B cell (primary cell): ENCODE measurements at regions not wholly inside any gene's neighbourhood (a gene's known extent, or its start where the extent isn't known, plus 50 kb on each side); places are given as distances from the start of the nearest gene placed in this dataset.

Experiments used
- ATAC-seq: fragments of 200-7000 bp; cut with Tn5 transposase; one replicate; pipeline ENCODE4 v1.10.0; 2021; ENCODE audit warnings: low read depth, mild to moderate bottlenecking, moderate number of reproducible peaks, moderate library complexity
- CTCF ChIA-PET: fragments of 350-600 bp; sonication (Branson Sonifier 250); formaldehyde crosslinking; loops from one replicate; lab custom pipeline; 2021; ENCODE audit warnings: antibody characterized with exemption, inconsistent platforms; lab: Charles Lee
- POLR2A ChIA-PET: fragments of 350-600 bp; sonication (Branson Sonifier 250); formaldehyde crosslinking; loops from one replicate; lab custom pipeline; 2021; ENCODE audit warnings: antibody characterized with exemption; lab: Charles Lee
- DNase-seq: peaks from one replicate; pipeline ENCODE4 v3.0.0; 2013
- H2AFZ ChIP-seq: 2 replicates; pipeline ENCODE4 v1.6.1; 2012; ENCODE audit warnings: mild to moderate bottlenecking, low read depth, low read length; ENCODE audit not compliant: insufficient read depth, poor library complexity, severe bottlenecking
- H3K27ac ChIP-seq, 2 donors: 1 replicate in 1 of 2; 2 replicates in 1 of 2; pipeline ENCODE4 v1.5.1; 2012 to 2013; ENCODE audit warnings: low read length in 2 of 2, mild to moderate bottlenecking in 2 of 2, moderate library complexity in 1 of 2
- H3K27me3 ChIP-seq, 4 experiments: fragments of 200-600 bp in 1 of 4; sonication (generic) in 1 of 4; replicated peaks in 1 of 4; 1 replicate in 2 of 4; 2 replicates in 2 of 4; pipeline versions ENCODE4 v1.6.1 to v1.7.0; 2013 to 2016; ENCODE audit warnings: low read length in 3 of 4, mild to moderate bottlenecking in 2 of 4, mixed read lengths in 1 of 4, moderate library complexity in 1 of 4; ENCODE audit not compliant: insufficient read depth in 4 of 4, control insufficient read depth in 3 of 4; ENCODE audit errors: control extremely low read depth in 1 of 4
- H3K36me3 ChIP-seq, 2 experiments: replicated peaks in 1 of 2; 1 replicate in 1 of 2; 2 replicates in 1 of 2; pipeline versions ENCODE4 v1.6.1 to v1.7.1; 2013; ENCODE audit warnings: low read length in 1 of 2; ENCODE audit not compliant: insufficient read depth in 2 of 2, control insufficient read depth in 1 of 2; ENCODE audit errors: control extremely low read depth in 1 of 2, extremely low read depth in 1 of 2
- H3K4me1 ChIP-seq, 2 donors: fragments of 200-600 bp in 1 of 2; sonication (generic) in 1 of 2; 1 replicate in 1 of 2; 2 replicates in 1 of 2; pipeline versions ENCODE4 v1.5.1 to v1.6.1; 2013 to 2017; ENCODE audit warnings: low read length in 2 of 2; ENCODE audit not compliant: control insufficient read depth in 2 of 2, insufficient read depth in 2 of 2
- H3K4me2 ChIP-seq: replicated peaks from 2 replicates; pipeline ENCODE3; 2012; ENCODE audit warnings: mild to moderate bottlenecking, low read depth, low read length; ENCODE audit not compliant: poor library complexity, severe bottlenecking
- H3K4me3 ChIP-seq, 5 experiments: fragments of 200-600 bp in 1 of 5; sonication (generic) in 1 of 5; 1 replicate in 3 of 5; 2 replicates in 2 of 5; pipeline versions ENCODE4 v1.5.1 to v1.7.0; 2011 to 2016; ENCODE audit warnings: low read length in 4 of 5, mild to moderate bottlenecking in 4 of 5, low read depth in 2 of 5, control low read depth in 1 of 5, moderate library complexity in 1 of 5; ENCODE audit not compliant: insufficient read depth in 1 of 5; ENCODE audit errors: control extremely low read depth in 1 of 5, extremely low read depth in 1 of 5
- H3K79me2 ChIP-seq: fragments of 200-600 bp; sonication (generic); one replicate; pipeline ENCODE4 v1.6.0; 2016; ENCODE audit warnings: low read length; ENCODE audit not compliant: control insufficient read depth, insufficient read depth
- H3K9ac ChIP-seq: fragments of 200-600 bp; sonication (generic); 2 replicates; pipeline ENCODE4 v1.6.1; 2017; ENCODE audit warnings: mild to moderate bottlenecking, low read length, moderate library complexity
- H3K9me3 ChIP-seq, 3 donors: one replicate each; pipeline versions ENCODE4 v1.6.1 to v1.7.1; 2013; ENCODE audit warnings: low read length in 2 of 3; ENCODE audit not compliant: control insufficient read depth in 2 of 3, insufficient read depth in 1 of 3; ENCODE audit errors: control extremely low read depth in 1 of 3
- H4K20me1 ChIP-seq: 2 replicates; pipeline ENCODE4 v1.6.0; 2012; ENCODE audit warnings: mild to moderate bottlenecking, low read length; ENCODE audit not compliant: insufficient read depth, control insufficient read depth, poor library complexity, severe bottlenecking
- H3K27ac Mint-ChIP-seq: one replicate; pipeline ENCODE4 v1.8.0; 2021; ENCODE audit warnings: mixed read lengths
- H3K27me3 Mint-ChIP-seq: one replicate; pipeline ENCODE4 v1.8.0; 2021; ENCODE audit warnings: mixed read lengths
- H3K4me1 Mint-ChIP-seq: one replicate; pipeline ENCODE4 v1.8.0; 2021; ENCODE audit warnings: mixed read lengths
- H3K4me3 Mint-ChIP-seq: one replicate; pipeline ENCODE4 v1.8.0; 2021; ENCODE audit warnings: mixed read lengths
- H3K9me3 Mint-ChIP-seq: one replicate; pipeline ENCODE4 v1.8.0; 2022; ENCODE audit warnings: mixed read lengths; ENCODE audit not compliant: insufficient read depth
- CTCF ChIP-seq: fragments of 200-600 bp; IDR thresholded peaks from one replicate; pipeline ENCODE4 v1.8.0; 2022; ENCODE audit warnings: antibody characterized with exemption, mild to moderate bottlenecking
- EZH2 ChIP-seq: IDR thresholded peaks from 2 replicates; pipeline ENCODE4 v1.6.1; 2012; ENCODE audit warnings: borderline replicate concordance, low read depth, mild to moderate bottlenecking, moderate library complexity, low read length; ENCODE audit not compliant: insufficient read depth, poor library complexity, severe bottlenecking
- WGBS: methylation state at CpG from one replicate; pipeline ENCODE4 v1.1.5; 2013; ENCODE audit warnings: missing lambda C conversion rate; ENCODE audit not compliant: insufficient coverage; 5-methylcytosine and 5-hydroxymethylcytosine counted together
- intact Hi-C: fragments of 100-400 bp; cut with micrococcal nuclease; formaldehyde crosslinking; loops from one replicate; pipeline ENCODE4 v1.10.0; 2022

GRCh38 chr5:75992753-75993152 lies 90.4 kb upstream of the SV2C start:
- H3K4me1 ChIP-seq = peaks cover 11 to 16% of the 10 kb centered on the region in 2 donors
- no peaks in the 10 kb centered on the region for H3K27me3 ChIP-seq
- no peak overlapping the region for H2AFZ ChIP-seq
- ChIA-PET POLR2A (no interaction called here), CTCF (interaction anchor here (1.1 kb wide), 1 partner anchor 106 kb away, joined by 4 read pairs; no protein-coding TSS in a partner anchor)
- Mint-ChIP-seq H3K9me3 (peaks cover 10% of the 10 kb centered on the region), H3K27me3 (no peaks in the 10 kb centered on the region), H3K4me1 (peaks cover 18% of the 10 kb centered on the region), H3K4me3 (peak overlapping the region; percentile 46), H3K27ac (peak overlapping the region; percentile 57)
- H3K27ac ChIP-seq = no peak overlapping the region
- no peak overlapping the region for H3K4me3 ChIP-seq
- TF ChIP-seq CTCF (no peak), EZH2 (no peak)
- DNase-seq (peak; percentile 16), ATAC-seq (no peak)
- H3K36me3 ChIP-seq = no peaks in the 10 kb centered on the region
- no peak overlapping the region for H3K9ac ChIP-seq
- intact Hi-C loops = no loop called here
- H3K79me2 ChIP-seq = no peaks in the 10 kb centered on the region
- H3K9me3 ChIP-seq = no peaks in the 10 kb centered on the region
- no peaks in the 10 kb centered on the region for H4K20me1 ChIP-seq
- H3K4me2 ChIP-seq = no peak overlapping the region

GRCh38 chr5:75985077-75985476 lies 98.1 kb upstream of the SV2C start:
- no peaks in the 10 kb centered on the region for H3K27me3 ChIP-seq
- H3K4me1 ChIP-seq = no peaks in the 10 kb centered on the region
- ATAC-seq (no peak), DNase-seq (no peak)
- Mint-ChIP-seq H3K9me3 (peaks cover 4% of the 10 kb centered on the region), H3K4me3 (no peak overlapping the region), H3K27ac (no peak overlapping the region), H3K4me1 (no peaks in the 10 kb centered on the region), H3K27me3 (no peaks in the 10 kb centered on the region)
- no peak overlapping the region for H3K9ac ChIP-seq
- H4K20me1 ChIP-seq = no peaks in the 10 kb centered on the region
- intact Hi-C loops = no loop called here
- H3K4me3 ChIP-seq = no peak overlapping the region
- WGBS = 100% methylated on average over 2 of the region's 3 CpGs
- no peaks in the 10 kb centered on the region for H3K9me3 ChIP-seq
- CTCF ChIA-PET = no interaction called here
- no peaks in the 10 kb centered on the region for H3K79me2 ChIP-seq
- H3K36me3 ChIP-seq = no peaks in the 10 kb centered on the region
- H3K4me2 ChIP-seq = no peak overlapping the region
- POLR2A ChIA-PET = no interaction called here
- no peak overlapping the region for H2AFZ ChIP-seq
- H3K27ac ChIP-seq = no peak overlapping the region
- TF ChIP-seq CTCF (no peak), EZH2 (no peak)
